ENCODE measurements at regions not wholly inside any gene's neighbourhood (a gene's known extent, or its start where the extent isn't known, plus 50 kb on each side); places are given as distances from the start of the nearest gene placed in this dataset.

- no peak for TF ChIP-seq CTCF (IDR thresholded peaks at IDR 0.05; ENCODE audit: insufficient read depth, low read length, poor library complexity, severe bottlenecking)
- H3K27me3 ChIP-seq (ENCODE audit: control insufficient read depth, insufficient read depth, low read length) = no peaks in the 10 kb centered on the region
- no peaks in the 10 kb centered on the region for H3K36me3 ChIP-seq (ENCODE audit: control insufficient read depth, insufficient read depth, low read length)
- DNase-seq (ENCODE audit: low read depth) = no peak
- no peak overlapping the region for H3K4me3 ChIP-seq (ENCODE audit: low read depth, low read length)
These were observed 160.4 kb downstream of the UACA start for GRCh38 chr15:70602834-70603560.

GRCh38 chr15:70602281-70602680, 161.1 kb downstream of the UACA start:
- H3K36me3 ChIP-seq (ENCODE audit: control insufficient read depth, insufficient read depth, low read length) = no peaks in the 10 kb centered on the region
- no peak for TF ChIP-seq CTCF (IDR thresholded peaks at IDR 0.05; ENCODE audit: insufficient read depth, low read length, poor library complexity, severe bottlenecking)
- no peak for DNase-seq (ENCODE audit: low read depth)
- no peak overlapping the region for H3K4me3 ChIP-seq (ENCODE audit: low read depth, low read length)
- no peaks in the 10 kb centered on the region for H3K27me3 ChIP-seq (ENCODE audit: control insufficient read depth, insufficient read depth, low read length)

- no peak for DNase-seq (ENCODE audit: low read depth)
- Histone ChIP-seq H3K36me3 (ENCODE audit: control insufficient read depth, insufficient read depth, low read length) (no peaks in the 10 kb centered on the region), H3K4me3 (ENCODE audit: low read depth, low read length) (no peak overlapping the region), H3K27me3 (ENCODE audit: control insufficient read depth, insufficient read depth, low read length) (no peaks in the 10 kb centered on the region)
- TF ChIP-seq CTCF (IDR thresholded peaks at IDR 0.05; ENCODE audit: insufficient read depth, low read length, poor library complexity, severe bottlenecking) = no peak
These were observed 165.4 kb downstream of the UACA start for GRCh38 chr15:70597945-70598344.

GRCh38 chr15:70597056-70597603, 166.2 kb downstream of the UACA start:
- no peak for TF ChIP-seq CTCF (IDR thresholded peaks at IDR 0.05; ENCODE audit: insufficient read depth, low read length, poor library complexity, severe bottlenecking)
- no peak for DNase-seq (ENCODE audit: low read depth)
- no peak overlapping the region for H3K4me3 ChIP-seq (ENCODE audit: low read depth, low read length)
- H3K36me3 ChIP-seq (ENCODE audit: control insufficient read depth, insufficient read depth, low read length) = no peaks in the 10 kb centered on the region
- H3K27me3 ChIP-seq (ENCODE audit: control insufficient read depth, insufficient read depth, low read length) = no peaks in the 10 kb centered on the region

GRCh38 chr15:70596354-70597055, 166.9 kb downstream of the UACA start:
- H3K36me3 ChIP-seq (ENCODE audit: control insufficient read depth, insufficient read depth, low read length) = no peaks in the 10 kb centered on the region
- no peaks in the 10 kb centered on the region for H3K27me3 ChIP-seq (ENCODE audit: control insufficient read depth, insufficient read depth, low read length)
- no peak for TF ChIP-seq CTCF (IDR thresholded peaks at IDR 0.05; ENCODE audit: insufficient read depth, low read length, poor library complexity, severe bottlenecking)
- DNase-seq (ENCODE audit: low read depth) = peak; percentile 91
- no peak overlapping the region for H3K4me3 ChIP-seq (ENCODE audit: low read depth, low read length)
